GM19035 (cell line): ENCODE measurements at regions not wholly inside any gene's neighbourhood (a gene's known extent, or its start where the extent isn't known, plus 50 kb on each side); places are given as distances from the start of the nearest gene placed in this dataset.

Source experiments
- ATAC-seq: cut with Tn5 transposase; IDR thresholded peaks from one replicate; pipeline ENCODE4 v1.9.1; 2021; ENCODE audit not compliant: unreplicated experiment

GRCh38 chr1:172946814-172947507 is 103.8 kb downstream of the TNFSF18 start:
- no peak for ATAC-seq

DNA sequence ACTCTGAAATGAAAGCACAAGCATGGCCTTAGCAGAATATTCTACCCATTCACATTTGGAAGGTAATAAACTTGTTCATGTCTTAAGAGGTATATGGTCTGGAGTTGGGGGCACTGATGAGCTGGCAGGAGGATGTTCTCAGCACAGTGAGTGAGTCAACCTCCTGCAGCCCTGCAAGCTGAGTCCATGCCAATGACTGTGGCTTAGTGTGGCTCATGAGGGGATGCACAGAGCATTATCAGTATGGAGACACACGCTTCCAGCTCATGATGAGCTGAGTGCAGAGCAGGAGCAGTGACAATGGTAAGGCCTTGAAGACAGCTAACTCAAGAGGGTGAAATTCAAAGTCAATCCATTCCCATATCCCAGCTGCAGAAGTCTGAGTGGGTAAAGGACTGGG is 102.3 kb downstream of the TNFSF18 start:
- ATAC-seq: no peak

GRCh38 chr1:172949096-172949495 is 101.6 kb downstream of the TNFSF18 start:
- ATAC-seq: no peak

DNA sequence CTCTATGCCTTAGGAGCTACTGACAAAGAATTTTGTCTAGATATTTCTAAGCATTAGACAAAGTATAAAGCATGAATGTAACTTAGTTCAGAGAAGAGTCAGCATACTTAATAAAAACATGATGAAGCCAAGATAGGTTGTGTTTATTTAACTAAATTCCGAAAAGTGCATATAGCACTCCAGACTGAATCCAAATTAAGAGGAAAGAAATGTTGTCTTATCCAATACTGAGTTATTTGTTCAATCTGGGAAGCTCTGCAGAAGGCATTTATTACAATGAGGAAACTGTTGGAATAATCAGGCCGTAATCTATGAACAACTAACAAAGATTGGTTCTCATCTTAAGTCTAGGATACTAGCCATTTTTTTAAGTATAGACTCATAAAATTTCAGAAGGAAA is 100.2 kb downstream of the TNFSF18 start:
- ATAC-seq: no peak

DNA sequence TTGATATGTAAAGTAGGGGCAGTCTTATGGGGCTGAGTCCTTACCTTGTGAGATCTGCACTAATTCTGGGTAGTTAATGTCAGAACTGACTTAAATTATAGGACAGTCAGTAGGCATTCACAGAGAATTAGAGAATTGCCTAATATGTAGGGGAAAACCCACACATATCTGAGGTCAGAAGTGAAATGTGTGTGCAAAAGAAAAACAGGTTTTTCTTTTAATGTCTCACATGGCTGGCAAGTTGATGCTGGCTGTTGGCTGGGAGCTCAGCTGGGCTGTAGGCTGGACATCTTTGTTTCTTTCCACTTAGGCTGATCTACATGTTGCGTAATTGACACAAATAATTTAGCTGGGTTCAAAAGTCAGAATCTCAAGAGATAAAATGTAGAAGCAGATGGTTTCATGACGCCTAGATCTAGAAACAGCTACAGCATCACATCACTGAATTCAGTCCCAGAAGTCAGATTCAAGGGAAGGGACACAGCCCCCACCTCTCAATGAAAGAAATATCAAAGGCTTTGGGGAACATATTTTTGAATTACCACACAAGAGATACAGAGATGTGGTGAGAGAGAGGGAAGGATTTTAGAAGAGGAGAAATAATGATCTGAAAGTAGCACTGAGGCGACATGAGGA is 98.9 kb downstream of the TNFSF18 start:
- no peak for ATAC-seq

GRCh38 chr1:172952516-172952915 is 98.2 kb downstream of the TNFSF18 start:
- no peak for ATAC-seq

DNA sequence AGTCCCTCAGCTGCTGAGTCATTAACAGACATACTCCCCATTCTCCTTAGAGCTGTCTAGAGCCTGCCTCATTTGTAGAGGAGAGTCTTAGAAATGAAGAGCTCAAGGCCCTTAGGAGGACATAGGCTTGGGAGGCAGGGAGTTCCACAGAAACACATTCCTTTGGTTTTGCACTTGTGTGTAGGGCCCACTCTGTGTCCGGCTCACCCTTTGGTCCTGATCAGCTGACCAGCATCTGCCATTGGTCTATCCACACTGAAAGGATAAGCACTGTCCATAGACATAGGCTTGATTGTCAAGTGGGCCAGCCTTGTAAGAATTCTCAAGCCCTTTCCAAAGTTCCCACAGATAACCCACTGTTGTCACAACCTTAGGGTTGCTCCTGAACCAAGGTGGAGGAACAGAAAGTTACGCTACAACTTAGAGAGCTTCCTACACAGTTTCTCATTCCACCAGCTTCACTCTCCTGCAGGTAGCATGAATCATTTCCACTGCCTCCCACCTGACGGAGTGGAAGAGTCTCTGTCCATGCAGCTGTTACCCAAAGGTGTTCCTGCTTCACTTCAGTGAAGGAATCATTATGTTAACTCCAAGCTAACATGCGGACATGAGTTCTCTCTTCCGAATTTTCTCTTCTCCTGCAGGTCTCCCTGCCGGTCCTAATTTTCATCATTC is 96.1 kb downstream of the TNFSF18 start:
- ATAC-seq: no peak

- ATAC-seq: no peak
These were observed 95.5 kb downstream of the TNFSF18 start for GRCh38 chr1:172955161-172955815.

GRCh38 chr1:172956871-172957270 is 93.9 kb downstream of the TNFSF18 start:
- ATAC-seq: no peak

DNA sequence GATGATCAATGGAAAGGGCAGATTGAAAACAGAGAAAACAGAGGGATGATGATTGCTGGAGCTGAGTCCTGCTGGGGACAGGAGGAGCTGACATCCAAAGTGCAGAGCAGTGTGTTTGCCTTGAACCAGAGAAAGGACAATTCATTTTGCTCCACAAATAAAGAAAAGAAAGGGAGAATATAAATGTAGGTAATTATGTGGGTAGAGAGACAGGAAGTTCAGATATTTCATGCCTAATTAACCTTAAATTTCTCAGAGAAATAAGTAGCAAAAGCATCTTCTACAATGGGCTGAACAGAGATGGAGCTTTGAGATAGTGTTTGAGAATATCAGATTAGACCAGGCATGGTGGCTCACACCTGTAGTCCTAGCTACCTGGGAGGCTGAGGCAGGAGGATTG is 93.2 kb downstream of the TNFSF18 start:
- ATAC-seq: no peak

GRCh38 chr1:172959571-172959970 is 91.2 kb downstream of the TNFSF18 start:
- ATAC-seq: no peak

DNA sequence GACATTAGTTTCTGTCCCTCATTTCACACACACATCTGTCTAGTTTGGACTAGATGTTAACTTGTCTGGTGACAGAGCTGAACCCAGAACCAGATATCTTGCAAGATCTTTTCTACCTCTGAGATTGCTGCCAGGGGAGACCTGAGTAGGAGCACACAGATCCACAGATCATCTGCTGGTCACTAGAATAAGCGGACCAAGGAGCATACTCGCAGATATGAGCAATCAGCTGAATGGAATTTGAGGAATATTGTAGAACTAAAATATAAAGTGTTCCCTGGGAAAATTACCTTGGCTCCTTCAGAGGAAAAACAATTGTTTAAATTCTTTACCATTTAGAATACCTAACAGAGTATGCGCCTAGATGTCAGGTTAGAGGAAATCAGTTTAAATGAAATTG is 90.7 kb downstream of the TNFSF18 start:
- no peak for ATAC-seq

DNA sequence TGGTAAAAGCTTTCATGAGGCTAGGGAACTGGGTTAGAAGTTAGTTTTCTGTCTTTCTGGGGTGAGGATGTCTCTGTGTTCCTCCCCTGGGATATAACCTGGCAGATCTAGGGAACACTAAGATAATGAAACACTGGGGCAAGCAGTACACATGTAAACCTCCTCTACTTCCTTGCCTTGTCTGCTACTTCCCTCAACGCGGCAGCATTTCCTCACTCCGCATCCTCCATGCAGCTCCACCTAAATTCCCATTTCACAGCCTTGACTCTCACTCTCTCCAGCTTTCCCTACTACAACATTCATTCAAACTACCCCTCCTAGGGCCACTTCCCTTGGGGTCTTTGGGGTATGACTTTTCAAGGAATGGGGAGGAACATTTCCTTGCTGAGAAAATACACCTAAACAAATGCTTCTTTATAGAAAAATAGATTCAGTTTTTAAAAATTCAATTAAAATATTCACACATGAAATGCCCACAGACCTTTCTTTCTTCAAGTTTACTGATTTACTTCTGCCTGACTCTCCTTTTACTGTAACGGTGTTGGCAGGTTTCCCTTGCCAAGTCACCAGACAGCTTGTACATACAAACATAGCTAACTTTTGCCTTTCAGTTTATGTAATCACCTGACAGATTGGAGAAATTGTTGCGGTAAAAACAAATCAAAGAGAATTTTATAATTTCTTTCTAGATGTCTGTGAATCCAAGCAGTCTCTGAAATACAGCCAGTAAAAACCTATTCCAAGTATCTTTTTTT is 90.1 kb downstream of the TNFSF18 start:
- no peak for ATAC-seq

DNA sequence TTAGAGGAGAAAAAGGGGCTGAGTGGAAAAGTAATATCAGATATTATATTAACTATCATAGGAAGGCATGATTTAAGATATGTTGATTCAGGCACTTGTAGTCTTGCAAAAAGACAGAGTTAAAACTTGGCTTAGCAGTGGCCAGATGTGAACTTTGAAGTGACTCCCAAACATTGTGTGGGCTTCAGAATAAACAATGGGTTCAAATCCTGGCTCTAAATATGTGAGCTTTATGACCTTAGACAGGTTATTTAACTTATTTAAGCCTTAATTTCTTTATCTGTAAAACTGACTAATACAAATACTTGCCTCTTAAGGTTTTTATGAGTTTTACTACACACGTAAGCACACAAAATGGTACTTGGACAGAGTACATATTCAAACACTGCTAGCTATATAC is 85.9 kb downstream of the TNFSF18 start:
- no peak for ATAC-seq

- no peak for ATAC-seq
These were observed 83.7 kb downstream of the TNFSF18 start for GRCh38 chr1:172966844-172967540.

- ATAC-seq: no peak
These were observed 82.8 kb downstream of the TNFSF18 start for GRCh38 chr1:172967936-172968335.

DNA sequence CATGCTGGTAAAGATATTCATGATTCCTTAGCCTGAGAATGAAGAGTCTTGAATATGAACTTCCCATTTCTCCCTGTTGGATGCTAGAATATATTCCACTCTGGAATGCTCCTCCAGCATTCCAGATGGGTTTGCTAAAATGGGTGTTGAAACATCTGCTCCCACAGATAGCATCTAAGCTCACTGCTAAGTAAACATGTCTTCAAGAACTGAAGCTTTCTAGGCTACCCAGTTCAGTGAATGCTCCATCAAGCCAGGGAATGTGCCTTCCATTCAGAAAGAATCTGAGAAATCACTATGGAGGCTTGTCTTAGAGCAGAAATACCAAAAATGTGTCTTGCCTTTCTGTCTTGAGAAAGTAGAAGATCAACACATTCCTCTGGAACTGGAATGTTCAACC is 81.1 kb downstream of the TNFSF18 start:
- ATAC-seq: no peak

DNA sequence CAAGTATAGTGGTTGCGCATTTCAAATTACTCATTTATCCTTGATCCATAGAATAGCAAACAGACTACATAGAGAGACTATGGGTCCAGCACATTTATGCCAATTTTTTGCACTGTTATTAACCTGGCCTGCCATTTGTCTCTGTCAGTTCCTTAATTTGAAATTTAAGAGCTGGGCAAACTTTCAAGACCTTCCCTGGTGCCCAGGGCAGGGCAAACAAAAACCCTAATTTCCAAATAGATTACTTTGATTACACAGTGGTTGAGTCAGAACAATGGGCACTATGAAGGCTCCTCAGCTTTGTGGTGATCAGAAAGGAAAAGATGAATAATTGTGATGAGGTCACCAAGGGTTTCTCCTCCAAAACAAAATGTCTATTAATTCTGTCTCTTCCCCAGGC is 80.6 kb downstream of the TNFSF18 start:
- no peak for ATAC-seq

GRCh38 chr1:172971241-172971640 is 79.5 kb downstream of the TNFSF18 start:
- ATAC-seq: no peak

DNA sequence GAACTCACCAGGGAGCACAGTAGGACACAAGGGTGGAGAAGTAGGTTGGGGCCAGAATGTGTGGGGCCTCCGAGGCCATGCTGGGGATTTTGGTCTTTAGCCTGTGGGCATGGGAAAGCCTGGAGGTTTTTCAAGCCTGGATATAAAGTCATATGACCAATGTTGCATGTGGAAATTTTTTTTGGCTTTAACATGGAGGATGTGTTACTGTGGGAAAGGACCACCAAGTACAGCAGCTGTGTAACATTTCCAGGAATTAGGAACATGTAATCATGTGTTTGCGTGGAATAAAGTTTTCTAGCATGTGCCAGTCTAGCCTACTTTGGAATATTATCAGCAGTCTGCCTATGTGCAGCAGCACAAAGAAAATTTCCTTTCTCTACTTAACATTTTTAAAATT is 78.5 kb downstream of the TNFSF18 start:
- no peak for ATAC-seq

- ATAC-seq: no peak
These were observed 77.3 kb downstream of the TNFSF18 start for GRCh38 chr1:172973424-172973823.
